NCI-H82 treated with DMSO at 0.1 percent for 48 hours (cell line): ENCODE measurements at regions not wholly inside any gene's neighbourhood (a gene's known extent, or its start where the extent isn't known, plus 50 kb on each side); places are given as distances from the start of the nearest gene placed in this dataset.
A peak's percentile ranks its signal among the peaks of the same experiment; 100 is the strongest.

Experiments
- DNase-seq: peaks from one replicate; lab custom pipeline; 2025; ENCODE audit not compliant: unreplicated experiment; lab: John Stamatoyannopoulos, UW

DNA sequence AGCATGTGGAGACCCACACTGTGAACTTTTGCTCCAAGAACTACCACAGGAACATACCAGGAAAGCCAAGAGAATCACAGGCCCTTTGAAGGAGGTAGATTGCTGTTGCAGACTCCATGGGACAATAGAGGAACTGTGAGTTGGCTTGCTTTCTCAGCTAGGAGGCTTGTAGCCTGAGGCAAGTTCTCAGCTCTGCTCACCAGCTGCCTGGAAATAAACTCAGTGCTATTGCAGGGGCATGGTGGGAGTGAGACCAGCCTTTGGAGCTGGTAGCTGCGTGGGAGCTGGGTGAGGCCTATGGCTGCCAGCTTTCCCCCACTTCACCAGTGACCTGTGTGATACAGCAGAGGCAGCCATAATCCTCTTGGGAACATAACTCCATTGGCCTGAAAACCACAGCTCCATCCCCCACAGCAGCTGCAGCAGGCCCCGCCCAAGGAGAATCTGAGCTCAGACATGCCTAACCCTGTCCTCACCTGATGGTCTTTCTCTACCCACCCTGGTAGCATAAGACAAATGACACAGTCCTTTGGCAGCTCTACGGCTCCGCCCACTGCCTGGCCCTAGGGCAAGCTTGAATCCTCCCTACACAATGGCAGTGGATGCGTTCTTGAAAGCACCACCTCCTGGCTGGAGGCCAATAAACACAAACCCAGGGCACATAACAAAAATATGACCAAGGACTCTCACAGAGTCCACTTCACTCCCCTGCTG lies 389.5 kb downstream of the KIF4B start:
- peak; percentile 19 for DNase-seq

DNA sequence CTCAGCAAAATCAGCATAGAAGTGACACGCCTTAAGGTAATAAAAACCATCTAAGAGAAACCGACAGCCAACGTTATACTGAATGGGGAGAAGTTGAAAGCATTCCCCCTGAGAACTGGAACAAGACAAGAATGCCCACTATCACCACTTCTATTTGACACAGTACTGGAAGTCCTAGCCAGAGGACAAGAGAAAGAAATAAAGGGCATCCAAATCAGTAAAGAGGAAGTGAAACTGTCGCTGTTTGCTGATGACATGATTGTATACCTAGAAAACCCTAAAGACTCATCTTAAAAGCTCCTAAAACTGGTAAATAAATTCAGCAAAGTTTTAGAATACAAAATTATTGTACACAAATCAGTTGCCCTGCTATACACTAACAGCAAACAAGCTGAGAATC lies 393.3 kb downstream of the KIF4B start:
- DNase-seq: no peak

- no peak for DNase-seq
These were observed 394.9 kb downstream of the KIF4B start for GRCh38 chr5:155408465-155408864.

DNA sequence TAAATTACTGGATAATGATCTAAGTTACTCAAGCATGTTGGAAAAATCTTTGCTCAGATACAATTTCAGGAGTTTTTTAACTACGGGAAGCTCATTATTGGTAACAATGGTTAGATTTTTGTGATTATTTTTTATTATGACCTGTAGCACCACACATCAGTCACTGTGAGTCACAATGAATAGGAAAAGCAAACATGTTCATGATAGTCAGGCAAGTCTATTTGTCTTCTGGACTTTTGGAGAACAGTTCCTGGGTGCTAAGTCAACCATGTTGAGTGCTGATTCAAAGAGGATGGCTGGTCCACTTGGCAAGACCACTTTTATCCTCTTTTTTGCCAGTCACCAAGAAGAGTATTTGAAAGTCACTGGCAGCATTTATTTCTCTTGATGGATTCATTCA lies 403.2 kb downstream of the KIF4B start:
- no peak for DNase-seq

DNA sequence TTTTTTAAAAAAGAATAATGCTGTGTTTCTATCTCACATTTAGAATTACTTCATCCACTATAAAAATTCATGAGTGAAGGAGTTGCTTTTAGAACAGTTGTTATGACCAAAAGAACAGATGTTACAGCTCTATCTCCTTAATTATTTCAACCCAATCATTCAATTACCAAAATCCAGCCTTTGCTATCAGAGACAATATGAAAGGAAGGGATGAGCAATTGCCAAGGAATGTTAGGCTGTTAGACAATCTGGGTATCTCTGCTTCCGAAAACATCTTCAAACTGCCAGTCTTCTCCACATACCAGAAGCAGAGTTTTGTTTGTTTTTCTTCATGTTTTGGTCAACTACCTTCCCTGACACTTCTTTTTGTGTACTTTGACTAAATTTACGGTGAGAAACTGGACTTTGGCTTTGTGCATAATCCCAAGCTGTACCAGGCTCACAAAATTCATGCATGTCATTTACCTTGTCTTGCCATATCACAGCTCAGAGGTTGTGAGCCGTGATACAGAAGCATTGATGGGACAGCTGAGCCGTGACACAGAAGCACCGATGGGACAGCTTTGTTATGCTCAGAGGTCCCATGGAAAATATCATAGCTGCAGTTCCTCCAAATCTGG lies 405.5 kb downstream of the KIF4B start:
- peak; percentile 66 for DNase-seq

GRCh38 chr5:155430192-155430591 lies 416.6 kb downstream of the KIF4B start:
- DNase-seq: no peak

DNA sequence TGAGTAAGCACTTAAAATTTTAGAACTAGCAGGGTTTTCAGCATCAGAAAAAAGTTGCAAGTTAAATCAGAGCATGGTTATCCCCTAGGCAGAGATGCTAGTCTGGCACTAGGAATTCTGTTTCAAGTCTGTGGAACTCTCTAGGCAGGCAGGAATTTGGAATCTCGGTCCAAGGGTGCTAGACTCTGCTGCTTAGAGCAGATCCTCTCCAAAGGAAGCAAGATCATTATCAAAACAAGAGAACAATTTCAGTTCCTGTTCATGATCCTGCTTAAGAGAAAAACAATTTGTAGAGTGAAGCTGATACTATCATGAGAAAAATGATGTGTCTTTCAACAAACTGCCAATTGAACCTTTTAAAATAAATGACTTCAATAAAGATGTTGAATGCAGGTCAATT lies 420.7 kb downstream of the KIF4B start:
- no peak for DNase-seq

DNA sequence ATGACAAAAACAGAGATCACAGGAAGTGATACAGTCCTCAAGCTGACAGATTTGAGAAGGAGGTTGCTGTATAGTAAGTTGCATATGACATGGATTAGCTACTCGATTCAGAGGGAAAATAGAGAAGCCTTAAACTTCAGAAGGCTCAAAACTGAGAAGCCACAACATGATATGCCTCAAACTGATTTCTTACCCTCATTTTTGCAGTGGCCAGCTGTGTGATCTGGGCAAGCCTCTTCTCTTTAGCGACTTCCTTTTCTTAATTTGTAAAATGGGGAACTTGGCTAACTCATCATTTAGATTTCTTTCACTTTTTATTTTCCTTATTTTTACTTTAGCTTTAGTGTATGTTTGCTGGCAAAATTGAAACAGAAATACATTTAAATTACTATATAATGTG lies 421.1 kb downstream of the KIF4B start:
- DNase-seq: no peak

DNA sequence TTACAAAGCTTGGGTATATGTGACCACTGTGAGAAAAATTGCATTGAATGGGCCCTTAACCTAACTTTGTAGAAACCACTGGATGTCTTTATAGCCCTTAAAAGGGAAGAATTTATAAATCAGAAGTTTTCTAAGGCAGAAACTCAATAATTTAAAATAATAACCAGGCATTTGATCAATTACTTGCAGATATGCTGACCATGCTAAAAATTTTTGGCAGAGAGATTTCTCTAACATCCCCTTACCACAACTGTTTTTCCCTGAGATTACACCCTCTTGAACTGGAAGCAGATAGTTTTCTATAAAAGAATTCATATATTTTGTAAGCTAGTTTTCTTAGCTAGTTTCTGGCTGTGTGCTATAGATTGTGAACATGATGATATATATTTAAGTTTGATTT lies 428.3 kb downstream of the KIF4B start:
- no peak for DNase-seq

GRCh38 chr5:155451106-155451505 lies 437.6 kb downstream of the KIF4B start:
- DNase-seq: no peak

DNA sequence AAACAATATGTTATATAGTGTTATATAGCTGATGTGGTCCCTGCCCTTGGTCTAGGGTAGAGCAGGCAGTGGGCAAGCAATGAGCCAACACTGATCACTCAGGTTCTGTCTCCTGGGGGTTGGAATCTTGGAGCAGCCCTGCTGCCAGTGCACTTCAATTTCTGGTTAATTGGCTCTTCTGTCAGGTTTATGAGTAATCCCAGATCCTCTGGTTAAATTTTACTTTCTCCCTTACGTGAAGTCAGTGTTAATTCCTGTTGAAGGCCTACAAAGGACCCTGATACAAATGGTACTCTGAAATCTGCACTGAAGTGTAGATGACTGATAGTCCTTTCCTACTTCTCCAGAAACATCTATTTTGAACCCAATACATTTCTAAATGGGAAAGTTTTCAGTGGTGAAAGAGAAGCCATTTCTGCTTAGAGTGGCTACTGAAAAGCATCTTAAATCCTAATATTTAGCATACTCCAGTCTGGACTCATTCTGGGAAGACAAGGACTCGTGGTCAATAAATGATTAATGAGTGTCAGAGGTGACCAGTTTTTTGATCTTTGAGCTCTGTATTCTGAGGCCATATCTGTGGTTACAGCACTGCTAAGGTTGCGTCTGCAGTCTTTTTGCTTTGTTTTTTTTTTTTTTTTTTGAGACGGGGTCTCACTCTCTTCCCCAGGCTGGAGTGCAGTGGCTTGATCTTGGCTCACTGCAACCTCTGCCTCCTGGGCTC lies 442.4 kb downstream of the KIF4B start:
- DNase-seq: peak; percentile 44

- no peak for DNase-seq
These were observed 446.4 kb downstream of the KIF4B start for GRCh38 chr5:155459889-155460500.

DNA sequence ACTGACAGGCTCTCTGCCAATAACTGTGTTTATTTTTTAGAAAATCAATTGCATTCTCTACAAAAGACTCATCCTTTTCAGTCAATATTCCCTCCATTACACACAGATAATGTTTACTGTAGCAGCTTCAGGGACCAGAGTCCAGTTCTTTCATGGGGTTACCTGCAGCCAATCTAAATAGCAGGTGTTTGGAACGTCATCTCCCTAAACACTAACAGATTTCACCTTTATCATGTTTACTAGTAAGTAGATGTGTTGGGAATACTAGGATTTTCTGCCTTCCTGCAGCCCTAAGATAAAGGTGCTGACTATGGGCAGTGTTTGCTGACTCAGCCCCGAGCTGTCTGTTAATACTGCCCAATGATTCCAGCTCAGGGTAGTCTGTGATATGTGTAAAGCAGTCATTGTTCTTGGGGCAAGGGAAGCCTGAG lies 447.0 kb downstream of the KIF4B start:
- DNase-seq: no peak

- no peak for DNase-seq
These were observed 447.7 kb downstream of the KIF4B start for GRCh38 chr5:155461304-155461703.

- peak; percentile 96 for DNase-seq
These were observed 453.3 kb downstream of the KIF4B start for GRCh38 chr5:155466851-155467250.

DNA sequence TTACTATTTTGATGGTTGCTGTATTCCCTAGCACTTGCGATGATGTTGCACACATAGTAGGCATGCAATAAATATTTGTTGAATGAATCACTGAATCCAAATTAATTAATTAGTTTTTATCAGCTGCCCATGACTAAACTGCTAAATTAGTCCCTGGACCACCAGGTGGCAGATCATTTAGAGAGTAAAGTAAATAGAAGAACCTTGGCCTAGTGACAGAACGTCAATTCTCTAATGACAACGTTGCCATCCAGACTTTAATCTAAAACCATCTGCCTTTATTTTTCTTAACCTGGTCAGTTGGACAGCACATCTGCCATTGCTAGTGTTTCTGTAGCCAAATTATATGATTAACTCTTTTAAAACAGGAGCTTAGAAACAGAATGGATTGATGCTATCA lies 457.5 kb downstream of the KIF4B start:
- DNase-seq: peak; percentile 98

- DNase-seq: no peak
These were observed 459.2 kb downstream of the KIF4B start for GRCh38 chr5:155472780-155473179.

GRCh38 chr5:155475318-155475717 lies 461.8 kb downstream of the KIF4B start:
- no peak for DNase-seq

DNA sequence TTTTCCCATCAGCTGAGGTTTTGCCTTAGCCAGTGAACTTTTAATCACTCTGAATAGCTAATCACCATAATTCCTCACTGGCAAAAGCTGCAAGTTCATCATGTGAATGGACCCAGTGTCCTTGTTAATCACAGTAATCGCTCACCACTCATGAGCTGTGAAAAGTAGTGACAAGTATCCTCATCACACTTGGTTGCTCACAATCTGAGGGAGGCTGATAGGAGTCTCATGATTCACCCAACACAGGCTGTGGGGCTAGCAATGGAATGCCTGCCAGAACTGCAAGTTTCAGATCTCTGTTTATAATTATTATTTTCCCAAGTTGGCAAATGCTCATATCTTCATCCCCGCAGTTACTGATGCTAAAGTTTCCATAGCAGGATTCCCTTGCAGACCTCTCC lies 467.2 kb downstream of the KIF4B start:
- peak; percentile 91 for DNase-seq

- no peak for DNase-seq
These were observed 467.6 kb downstream of the KIF4B start for GRCh38 chr5:155481182-155481581.

- DNase-seq: no peak
These were observed 468.9 kb downstream of the KIF4B start for GRCh38 chr5:155482428-155482827.

- peak; percentile 94 for DNase-seq
These were observed 471.8 kb downstream of the KIF4B start for GRCh38 chr5:155485386-155485785.
